ENCODE measurements at regions not wholly inside any gene's neighbourhood (a gene's known extent, or its start where the extent isn't known, plus 50 kb on each side); places are given as distances from the start of the nearest gene placed in this dataset.

- no peak for DNase-seq (ENCODE audit: low spot score)
- intact Hi-C loops (cut with DNase I): no loop called here
These were observed 255.7 kb downstream of the DSEL start for GRCh38 chr18:67260841-67261240.

- DNase-seq (ENCODE audit: low spot score): no peak
- intact Hi-C loops (cut with DNase I): no loop called here
These were observed 265.6 kb downstream of the DSEL start for GRCh38 chr18:67250776-67251424.

- intact Hi-C loops (cut with DNase I): no loop called here
- no peak for DNase-seq (ENCODE audit: low spot score)
These were observed 272.5 kb downstream of the DSEL start for GRCh38 chr18:67243799-67244587.

GRCh38 chr18:67242001-67242400 is 274.5 kb downstream of the DSEL start:
- intact Hi-C loops (cut with DNase I): no loop called here
- DNase-seq (ENCODE audit: low spot score): no peak

- intact Hi-C loops (cut with DNase I): no loop called here
- no peak for DNase-seq (ENCODE audit: low spot score)
These were observed 275.2 kb downstream of the DSEL start for GRCh38 chr18:67241299-67241698.

GRCh38 chr18:67239826-67240225 is 276.7 kb downstream of the DSEL start:
- no peak for DNase-seq (ENCODE audit: low spot score)
- intact Hi-C loops (cut with DNase I): no loop called here

- DNase-seq (ENCODE audit: low spot score): no peak
- intact Hi-C loops (cut with DNase I): no loop called here
These were observed 283.5 kb downstream of the DSEL start for GRCh38 chr18:67232991-67233390.

GRCh38 chr18:67232406-67232805 is 284.1 kb downstream of the DSEL start:
- intact Hi-C loops (cut with DNase I): no loop called here
- DNase-seq (ENCODE audit: low spot score): no peak

- intact Hi-C loops (cut with DNase I): no loop called here
- no peak for DNase-seq (ENCODE audit: low spot score)
These were observed 293.6 kb downstream of the DSEL start for GRCh38 chr18:67222887-67223286.

- no peak for DNase-seq (ENCODE audit: low spot score)
- intact Hi-C loops (cut with DNase I): loop anchor here (5.0 to 10.0 kb wide), 2 partner anchors 1442 to 1445 kb away; no protein-coding TSS in a partner anchor
These were observed 296.7 kb downstream of the DSEL start for GRCh38 chr18:67219821-67220220.

GRCh38 chr18:67218556-67218955 is 298.0 kb downstream of the DSEL start:
- DNase-seq (ENCODE audit: low spot score): no peak
- intact Hi-C loops (cut with DNase I): loop anchor here (5.0 to 10.0 kb wide), 2 partner anchors 1444 to 1446 kb away; no protein-coding TSS in a partner anchor

- no peak for DNase-seq (ENCODE audit: low spot score)
These were observed 298.9 kb downstream of the DSEL start for GRCh38 chr18:67217551-67218166.

GRCh38 chr18:67216846-67217245 is 299.7 kb downstream of the DSEL start:
- no peak for DNase-seq (ENCODE audit: low spot score)
- intact Hi-C loops (cut with DNase I): loop anchor here (5.0 to 10.0 kb wide), 2 partner anchors 1445 to 1448 kb away; no protein-coding TSS in a partner anchor

More at GRCh38 chr18:67217551-67218166, 298.9 kb downstream of the DSEL start:
- intact Hi-C loops (cut with DNase I): loop anchor here (5.0 to 10.0 kb wide), 2 partner anchors 1445 to 1447 kb away; no protein-coding TSS in a partner anchor

GRCh38 chr18:67215686-67216085 is 300.8 kb downstream of the DSEL start:
- peak; percentile 68 for DNase-seq (ENCODE audit: low spot score)
- intact Hi-C loops (cut with DNase I): loop anchor here (5.0 to 10.0 kb wide), 2 partner anchors 1447 to 1449 kb away; no protein-coding TSS in a partner anchor

- intact Hi-C loops (cut with DNase I): loop anchor here in 1 of 2 donors (10.0 kb wide), 1 partner anchor 1453 kb away; no protein-coding TSS in a partner anchor
- no peak for DNase-seq (ENCODE audit: low spot score)
These were observed 304.9 kb downstream of the DSEL start for GRCh38 chr18:67211646-67212045.

GRCh38 chr18:67200665-67201064 is 315.9 kb downstream of the DSEL start:
- intact Hi-C loops (cut with DNase I): no loop called here
- DNase-seq (ENCODE audit: low spot score): no peak

- intact Hi-C loops (cut with DNase I): no loop called here
- DNase-seq (ENCODE audit: low spot score): no peak
These were observed 316.4 kb downstream of the DSEL start for GRCh38 chr18:67199993-67200617.

- intact Hi-C loops (cut with DNase I): loop anchor here in 1 of 2 donors (2.0 kb wide), 1 partner anchor 62 kb away; no protein-coding TSS in a partner anchor
- DNase-seq (ENCODE audit: low spot score): no peak
These were observed 321.6 kb downstream of the DSEL start for GRCh38 chr18:67194886-67195285.

- DNase-seq (ENCODE audit: low spot score): no peak
- intact Hi-C loops (cut with DNase I): no loop called here
These were observed 324.0 kb downstream of the DSEL start for GRCh38 chr18:67192535-67192934.
